Common myeloid progenitor, CD34-positive (primary cell): ENCODE measurements at regions not wholly inside any gene's neighbourhood (a gene's known extent, or its start where the extent isn't known, plus 50 kb on each side); places are given as distances from the start of the nearest gene placed in this dataset.

ENCODE experiments used
- CTCF ChIA-PET: fragments of 350-600 bp; sonication (Branson Sonifier 250); formaldehyde crosslinking; loops from one replicate; lab custom pipeline; 2021; ENCODE audit warnings: antibody characterized with exemption; lab: Charles Lee
- POLR2A ChIA-PET: fragments of 350-600 bp; sonication (Branson Sonifier 250); formaldehyde crosslinking; loops from one replicate; lab custom pipeline; 2021; ENCODE audit warnings: antibody characterized with exemption; lab: Charles Lee
- DNase-seq, 3 donors: peaks; one replicate each; pipeline versions ENCODE4 v3.0.0 to v3.0.0-alpha.2; 2013
- H3K27ac ChIP-seq, 2 experiments: 1 replicate in 1 of 2; 2 replicates in 1 of 2; pipeline ENCODE4 v1.7.0; 2013; ENCODE audit warnings: inconsistent platforms in 2 of 2, low read length in 2 of 2, mild to moderate bottlenecking in 2 of 2, low read depth in 1 of 2, moderate library complexity in 1 of 2; ENCODE audit not compliant: severe bottlenecking in 2 of 2, insufficient read depth in 1 of 2, poor library complexity in 1 of 2
- H3K27me3 ChIP-seq, 5 experiments: replicated peaks in 2 of 5; 1 replicate in 3 of 5; 2 replicates in 2 of 5; pipeline versions ENCODE4 v1.6.1 to v1.7.0; 2013; ENCODE audit warnings: low read length in 4 of 5, mild to moderate bottlenecking in 2 of 5, moderate library complexity in 2 of 5, inconsistent platforms in 1 of 5; ENCODE audit not compliant: insufficient read depth in 5 of 5, control insufficient read depth in 4 of 5
- H3K36me3 ChIP-seq, 4 experiments: 1 replicate in 2 of 4; 2 replicates in 2 of 4; pipeline versions ENCODE4 v1.6.1 to v1.7.0; 2013; ENCODE audit warnings: low read length in 3 of 4, control low read depth in 1 of 4, mild to moderate bottlenecking in 1 of 4; ENCODE audit not compliant: control insufficient read depth in 4 of 4, insufficient read depth in 4 of 4
- H3K4me1 ChIP-seq, 4 experiments: 1 replicate in 3 of 4; 2 replicates in 1 of 4; pipeline versions ENCODE4 v1.6.1 to v1.7.1; 2013; ENCODE audit warnings: low read length in 3 of 4, mild to moderate bottlenecking in 3 of 4, control low read depth in 1 of 4, inconsistent platforms in 1 of 4, moderate library complexity in 1 of 4; ENCODE audit not compliant: control insufficient read depth in 4 of 4, insufficient read depth in 4 of 4; ENCODE audit errors: control extremely low read depth in 1 of 4
- H3K4me3 ChIP-seq, 7 experiments: 1 replicate in 4 of 7; 2 replicates in 3 of 7; pipeline versions ENCODE4 v1.5.1 to v1.7.0; 2013; ENCODE audit warnings: mild to moderate bottlenecking in 7 of 7, low read length in 6 of 7, moderate library complexity in 6 of 7, inconsistent platforms in 2 of 7, low read depth in 2 of 7, control low read depth in 1 of 7; ENCODE audit not compliant: insufficient read depth in 4 of 7, control insufficient read depth in 1 of 7; ENCODE audit errors: extremely low read depth in 1 of 7
- H3K9me3 ChIP-seq, 5 experiments: 1 replicate in 4 of 5; 2 replicates in 1 of 5; pipeline versions ENCODE4 v1.6.1 to v1.7.1; 2013; ENCODE audit warnings: low read length in 4 of 5, mild to moderate bottlenecking in 2 of 5, inconsistent platforms in 1 of 5, low read depth in 1 of 5, moderate library complexity in 1 of 5; ENCODE audit not compliant: control insufficient read depth in 4 of 5, insufficient read depth in 2 of 5; ENCODE audit errors: control extremely low read depth in 1 of 5
- WGBS: methylation state at CpG from one replicate; pipeline ENCODE4 v1.1.5; 2013; ENCODE audit not compliant: insufficient coverage; 5-methylcytosine and 5-hydroxymethylcytosine counted together

DNA sequence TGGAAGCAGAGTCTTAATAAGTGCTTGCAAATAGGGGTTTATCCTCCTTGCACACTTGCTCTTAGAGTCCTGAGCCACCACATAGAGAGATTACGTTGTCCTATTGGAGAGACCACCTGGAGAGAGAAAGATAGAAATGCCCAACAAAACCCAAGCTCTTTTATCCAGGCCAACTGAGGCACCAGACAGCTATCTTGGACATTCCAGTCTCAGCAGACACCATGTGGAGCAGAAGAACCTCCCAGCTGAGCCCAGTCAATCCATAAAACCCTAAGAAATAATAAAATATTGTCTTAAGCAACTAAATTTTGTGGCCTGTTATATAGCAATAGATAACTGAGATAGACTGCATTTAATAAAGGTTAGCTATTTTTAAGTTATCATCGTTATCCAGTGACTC, 105.7 kb upstream of the PFN2 start:
- Histone ChIP-seq H3K4me1 (no peaks in the 10 kb centered on the region), H3K4me3 (no peak overlapping the region), H3K27ac (no peak overlapping the region), H3K9me3 (peaks cover 0 to 6% (median 5%) of the 10 kb centered on the region in 5 experiments), H3K36me3 (no peaks in the 10 kb centered on the region), H3K27me3 (peaks cover 0 to 3% (median 2%) of the 10 kb centered on the region in 5 experiments)
- CTCF ChIA-PET, result no interaction called here
- DNase-seq, result no peak
- WGBS, result no CpG with 5 or more reads among the region's 2 CpGs
- POLR2A ChIA-PET, result no interaction called here

DNA sequence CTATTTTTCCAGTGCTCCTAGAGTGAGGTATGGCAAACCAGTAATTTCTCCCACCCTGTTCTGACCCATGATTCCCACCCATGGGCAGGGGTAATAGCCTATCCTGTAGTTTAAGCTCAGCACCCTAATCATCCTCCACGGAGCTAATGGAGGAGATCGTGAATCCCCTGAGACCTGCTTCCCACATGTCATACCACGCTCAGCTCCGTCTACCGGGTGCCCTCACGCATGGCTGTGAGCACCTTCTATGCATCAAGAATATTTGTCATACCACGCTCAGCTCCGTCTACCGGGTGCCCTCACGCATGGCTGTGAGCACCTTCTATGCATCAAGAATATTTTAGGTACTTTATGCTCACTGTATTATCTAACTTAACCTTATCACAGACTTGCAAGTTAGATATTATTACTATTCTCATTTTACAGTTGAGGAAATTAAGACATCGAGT, 104.7 kb upstream of the PFN2 start:
- 98% methylated on average over 8 of the region's 11 CpGs for WGBS
- Histone ChIP-seq H3K4me3 (no peak overlapping the region), H3K4me1 (no peaks in the 10 kb centered on the region), H3K27ac (no peak overlapping the region), H3K9me3 (peaks cover 0 to 6% (median 5%) of the 10 kb centered on the region in 5 experiments), H3K36me3 (no peaks in the 10 kb centered on the region), H3K27me3 (peaks cover 0 to 3% (median 2%) of the 10 kb centered on the region in 5 experiments)
- POLR2A ChIA-PET, result no interaction called here
- DNase-seq, result no peak
- CTCF ChIA-PET, result no interaction called here

GRCh38 chr3:150074697-150075416, 104.2 kb upstream of the PFN2 start:
- H3K27ac ChIP-seq, result no peak overlapping the region
- no peaks in the 10 kb centered on the region for H3K4me1 ChIP-seq
- peak overlapping the region in 1 of 7 experiments; percentile 21 for H3K4me3 ChIP-seq
- peaks cover 0 to 3% (median 2%) of the 10 kb centered on the region in 5 experiments for H3K27me3 ChIP-seq
- POLR2A ChIA-PET, result interaction anchor here (0.5 kb wide), 1 partner anchor 38 kb away, joined by 3 read pairs; no protein-coding TSS in a partner anchor
- H3K36me3 ChIP-seq, result no peaks in the 10 kb centered on the region
- H3K9me3 ChIP-seq, result peaks cover 0 to 6% (median 5%) of the 10 kb centered on the region in 5 experiments
- WGBS, result 95% methylated on average over 3 of the region's 7 CpGs
- DNase-seq, result no peak
- CTCF ChIA-PET, result no interaction called here

DNA sequence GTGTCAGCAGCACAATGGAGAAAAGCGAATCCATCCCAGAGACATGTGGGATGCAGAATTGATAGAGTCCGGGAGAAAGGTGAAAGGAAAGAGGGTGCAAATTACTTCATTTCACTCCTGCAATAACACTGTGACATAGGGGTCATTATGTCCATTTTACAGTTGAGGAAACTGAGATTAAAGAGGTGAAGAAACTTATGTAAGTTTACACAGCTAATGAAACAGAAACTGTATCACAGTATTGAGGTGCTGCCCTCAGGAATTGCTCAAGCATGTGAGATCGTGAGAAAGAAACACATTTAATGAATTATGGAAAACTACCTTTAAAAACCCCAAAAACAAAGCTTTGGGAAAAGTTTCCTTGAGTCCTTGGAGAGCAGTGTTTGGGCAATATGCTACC, 103.6 kb upstream of the PFN2 start:
- WGBS, result 100% methylated on average over 2 of the region's 3 CpGs
- POLR2A ChIA-PET, result interaction anchor here (0.5 kb wide), 1 partner anchor 39 kb away, joined by 3 read pairs; no protein-coding TSS in a partner anchor
- Histone ChIP-seq H3K4me1 (no peaks in the 10 kb centered on the region), H3K27me3 (peaks cover 0 to 3% (median 2%) of the 10 kb centered on the region in 5 experiments), H3K36me3 (no peaks in the 10 kb centered on the region), H3K4me3 (peak overlapping the region in 1 of 7 experiments; percentile 21), H3K27ac (no peak overlapping the region), H3K9me3 (peaks cover 0 to 6% (median 5%) of the 10 kb centered on the region in 5 experiments)
- no peak for DNase-seq
- CTCF ChIA-PET, result no interaction called here

- Histone ChIP-seq H3K36me3 (no peaks in the 10 kb centered on the region), H3K27me3 (peaks cover 1 to 9% (median 3%) of the 10 kb centered on the region in 5 experiments), H3K4me3 (no peak overlapping the region), H3K9me3 (peaks cover 0 to 6% (median 5%) of the 10 kb centered on the region in 5 experiments), H3K27ac (no peak overlapping the region), H3K4me1 (no peaks in the 10 kb centered on the region)
- ChIA-PET POLR2A (no interaction called here), CTCF (no interaction called here)
- WGBS, result 100% methylated on average over 1 of the region's 1 CpG
- no peak for DNase-seq
Observed at GRCh38 chr3:150073513-150073912, 102.8 kb upstream of the PFN2 start.

DNA sequence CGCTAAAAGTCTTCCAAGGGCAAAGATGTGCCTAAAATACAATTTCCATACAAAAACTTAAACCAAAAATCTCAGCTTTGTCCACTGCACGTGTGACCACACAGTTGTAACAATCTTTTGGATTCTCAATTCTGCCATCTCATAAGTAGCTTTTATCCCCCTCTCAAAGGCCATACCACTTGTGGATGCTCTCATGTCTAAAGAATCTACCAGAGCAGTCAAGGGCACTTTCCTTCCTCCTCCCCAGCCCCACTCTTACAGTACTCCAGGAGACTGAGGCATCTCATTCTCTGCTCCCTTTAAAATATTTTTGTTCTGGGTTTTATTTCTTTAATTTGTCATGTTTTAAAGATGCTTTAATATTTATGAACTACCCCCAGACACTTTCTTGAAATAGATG, 102.3 kb upstream of the PFN2 start:
- H3K36me3 ChIP-seq, result no peaks in the 10 kb centered on the region
- H3K27ac ChIP-seq, result no peak overlapping the region
- H3K4me3 ChIP-seq, result no peak overlapping the region
- ChIA-PET CTCF (no interaction called here), POLR2A (no interaction called here)
- peaks cover 0 to 6% (median 5%) of the 10 kb centered on the region in 5 experiments for H3K9me3 ChIP-seq
- 100% methylated on average over 2 of the region's 2 CpGs for WGBS
- H3K27me3 ChIP-seq, result peaks cover 2 to 10% (median 6%) of the 10 kb centered on the region in 5 experiments
- H3K4me1 ChIP-seq, result no peaks in the 10 kb centered on the region
- DNase-seq, result no peak

GRCh38 chr3:150072576-150072975, 101.9 kb upstream of the PFN2 start:
- Histone ChIP-seq H3K9me3 (peaks cover 0 to 6% (median 5%) of the 10 kb centered on the region in 5 experiments), H3K4me3 (no peak overlapping the region), H3K36me3 (no peaks in the 10 kb centered on the region), H3K27ac (no peak overlapping the region), H3K27me3 (peaks cover 2 to 13% (median 6%) of the 10 kb centered on the region in 5 experiments), H3K4me1 (no peaks in the 10 kb centered on the region)
- ChIA-PET CTCF (no interaction called here), POLR2A (no interaction called here)
- WGBS, result 100% methylated on average over 2 of the region's 6 CpGs
- no peak for DNase-seq
